ENCODE measurements at regions not wholly inside any gene's neighbourhood (a gene's known extent, or its start where the extent isn't known, plus 50 kb on each side); places are given as distances from the start of the nearest gene placed in this dataset.
A peak's percentile ranks its signal among the peaks of the same experiment; 100 is the strongest.

DNA sequence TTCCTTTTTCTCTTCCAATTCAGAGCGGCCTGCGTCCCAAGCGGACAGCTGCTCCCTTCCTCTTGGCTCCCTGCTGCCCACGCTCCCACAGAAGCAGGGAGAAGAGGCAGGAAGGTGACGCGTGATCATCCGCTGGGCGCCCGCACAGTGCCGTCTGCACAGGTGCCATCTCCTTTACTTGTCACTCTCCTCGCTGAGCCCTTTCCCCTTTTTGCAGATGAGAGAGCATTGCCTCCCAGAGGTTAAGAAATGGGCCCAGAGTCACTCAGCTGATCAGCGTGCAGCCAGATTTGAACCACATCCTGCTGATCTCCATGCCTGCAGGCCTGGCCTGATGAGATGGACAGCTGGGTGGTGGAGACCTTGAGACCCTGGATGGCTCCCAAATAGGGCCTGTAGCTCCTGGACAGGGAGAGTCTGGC, 299.8 kb downstream of the SEC14L1 start:
- 83% methylated on average over 7 of the region's 12 CpGs for whole genome bisulfite sequencing (ENCODE audit: insufficient coverage, low coverage, missing lambda C conversion rate)
- ATAC-seq (no peak), FAIRE-seq (no peak), DNase-seq (ENCODE audit: extremely low read depth in 1 of 4, low spot score in 3 of 4) (no peak)
- Histone ChIP-seq H3K9me3 (replicated peaks; ENCODE audit: control insufficient read depth, insufficient read depth, low read depth, low read length) (no peaks in the 10 kb centered on the region), H3K4me3 (no peak overlapping the region), H3K9me1 (ENCODE audit: control insufficient read depth, insufficient read depth, low read length) (peaks cover 5% of the 10 kb centered on the region), H3K36me3 (ENCODE audit: control insufficient read depth, insufficient read depth, low read length) (peaks cover 6% of the 10 kb centered on the region; the same call in 1 of the 3 replicates), H3K9ac (ENCODE audit: insufficient read depth in 1 of 2, low read depth in 2 of 2, low read length in 2 of 2) (no peak overlapping the region; a peak in 1 of 4 replicates), H3K4me2 (ENCODE audit: insufficient read depth, low read length) (no peak overlapping the region), H2AFZ (ENCODE audit: low read depth, low read length) (no peak overlapping the region), H3K27me3 (ENCODE audit: control insufficient read depth in 2 of 2, insufficient read depth in 2 of 2, low read length in 2 of 2) (no peaks in the 10 kb centered on the region), H3K4me1 (replicated peaks in 1 of 2; ENCODE audit: control insufficient read depth in 2 of 2, insufficient read depth in 2 of 2, low read length in 2 of 2) (peaks cover 55 to 65% of the 10 kb centered on the region in 2 experiments), H3K27ac (ENCODE audit: extremely low read depth, low read depth, low read length) (no peak overlapping the region), H3K79me2 (ENCODE audit: control insufficient read depth, insufficient read depth, low read length) (peaks cover 53% of the 10 kb centered on the region), H4K20me1 (replicated peaks; ENCODE audit: control insufficient read depth, insufficient read depth, low read length) (peaks cover 38% of the 10 kb centered on the region)
- intact Hi-C loops (cut with micrococcal nuclease) (no loop called here), in situ Hi-C loops (cut with MboI) (no loop called here)
- no TSS peak for BruUV-seq (replicated peaks)
- TF ChIP-seq, protein P1, sequence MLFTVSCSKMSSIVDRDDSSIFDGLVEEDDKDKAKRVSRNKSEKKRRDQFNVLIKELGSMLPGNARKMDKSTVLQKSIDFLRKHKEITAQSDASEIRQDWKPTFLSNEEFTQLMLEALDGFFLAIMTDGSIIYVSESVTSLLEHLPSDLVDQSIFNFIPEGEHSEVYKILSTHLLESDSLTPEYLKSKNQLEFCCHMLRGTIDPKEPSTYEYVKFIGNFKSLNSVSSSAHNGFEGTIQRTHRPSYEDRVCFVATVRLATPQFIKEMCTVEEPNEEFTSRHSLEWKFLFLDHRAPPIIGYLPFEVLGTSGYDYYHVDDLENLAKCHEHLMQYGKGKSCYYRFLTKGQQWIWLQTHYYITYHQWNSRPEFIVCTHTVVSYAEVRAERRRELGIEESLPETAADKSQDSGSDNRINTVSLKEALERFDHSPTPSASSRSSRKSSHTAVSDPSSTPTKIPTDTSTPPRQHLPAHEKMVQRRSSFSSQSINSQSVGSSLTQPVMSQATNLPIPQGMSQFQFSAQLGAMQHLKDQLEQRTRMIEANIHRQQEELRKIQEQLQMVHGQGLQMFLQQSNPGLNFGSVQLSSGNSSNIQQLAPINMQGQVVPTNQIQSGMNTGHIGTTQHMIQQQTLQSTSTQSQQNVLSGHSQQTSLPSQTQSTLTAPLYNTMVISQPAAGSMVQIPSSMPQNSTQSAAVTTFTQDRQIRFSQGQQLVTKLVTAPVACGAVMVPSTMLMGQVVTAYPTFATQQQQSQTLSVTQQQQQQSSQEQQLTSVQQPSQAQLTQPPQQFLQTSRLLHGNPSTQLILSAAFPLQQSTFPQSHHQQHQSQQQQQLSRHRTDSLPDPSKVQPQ (CRISPR knock-in tag; IDR thresholded peaks at IDR 0.05; ENCODE audit: borderline replicate concordance): no peak
- TF ChIP-seq, protein P2, sequence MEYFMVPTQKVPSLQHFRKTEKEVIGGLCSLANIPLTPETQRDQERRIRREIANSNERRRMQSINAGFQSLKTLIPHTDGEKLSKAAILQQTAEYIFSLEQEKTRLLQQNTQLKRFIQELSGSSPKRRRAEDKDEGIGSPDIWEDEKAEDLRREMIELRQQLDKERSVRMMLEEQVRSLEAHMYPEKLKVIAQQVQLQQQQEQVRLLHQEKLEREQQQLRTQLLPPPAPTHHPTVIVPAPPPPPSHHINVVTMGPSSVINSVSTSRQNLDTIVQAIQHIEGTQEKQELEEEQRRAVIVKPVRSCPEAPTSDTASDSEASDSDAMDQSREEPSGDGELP (CRISPR knock-in tag; IDR thresholded peaks at IDR 0.05; ENCODE audit: borderline replicate concordance): 0 out of 2 replicates have a peak, but pooled peaks have one; percentile 22
- no peak for TF ChIP-seq IRF2 (CRISPR knock-in tag; IDR thresholded peaks at IDR 0.05)
- TF ChIP-seq, protein P3, sequence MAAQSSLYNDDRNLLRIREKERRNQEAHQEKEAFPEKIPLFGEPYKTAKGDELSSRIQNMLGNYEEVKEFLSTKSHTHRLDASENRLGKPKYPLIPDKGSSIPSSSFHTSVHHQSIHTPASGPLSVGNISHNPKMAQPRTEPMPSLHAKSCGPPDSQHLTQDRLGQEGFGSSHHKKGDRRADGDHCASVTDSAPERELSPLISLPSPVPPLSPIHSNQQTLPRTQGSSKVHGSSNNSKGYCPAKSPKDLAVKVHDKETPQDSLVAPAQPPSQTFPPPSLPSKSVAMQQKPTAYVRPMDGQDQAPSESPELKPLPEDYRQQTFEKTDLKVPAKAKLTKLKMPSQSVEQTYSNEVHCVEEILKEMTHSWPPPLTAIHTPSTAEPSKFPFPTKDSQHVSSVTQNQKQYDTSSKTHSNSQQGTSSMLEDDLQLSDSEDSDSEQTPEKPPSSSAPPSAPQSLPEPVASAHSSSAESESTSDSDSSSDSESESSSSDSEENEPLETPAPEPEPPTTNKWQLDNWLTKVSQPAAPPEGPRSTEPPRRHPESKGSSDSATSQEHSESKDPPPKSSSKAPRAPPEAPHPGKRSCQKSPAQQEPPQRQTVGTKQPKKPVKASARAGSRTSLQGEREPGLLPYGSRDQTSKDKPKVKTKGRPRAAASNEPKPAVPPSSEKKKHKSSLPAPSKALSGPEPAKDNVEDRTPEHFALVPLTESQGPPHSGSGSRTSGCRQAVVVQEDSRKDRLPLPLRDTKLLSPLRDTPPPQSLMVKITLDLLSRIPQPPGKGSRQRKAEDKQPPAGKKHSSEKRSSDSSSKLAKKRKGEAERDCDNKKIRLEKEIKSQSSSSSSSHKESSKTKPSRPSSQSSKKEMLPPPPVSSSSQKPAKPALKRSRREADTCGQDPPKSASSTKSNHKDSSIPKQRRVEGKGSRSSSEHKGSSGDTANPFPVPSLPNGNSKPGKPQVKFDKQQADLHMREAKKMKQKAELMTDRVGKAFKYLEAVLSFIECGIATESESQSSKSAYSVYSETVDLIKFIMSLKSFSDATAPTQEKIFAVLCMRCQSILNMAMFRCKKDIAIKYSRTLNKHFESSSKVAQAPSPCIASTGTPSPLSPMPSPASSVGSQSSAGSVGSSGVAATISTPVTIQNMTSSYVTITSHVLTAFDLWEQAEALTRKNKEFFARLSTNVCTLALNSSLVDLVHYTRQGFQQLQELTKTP (IDR thresholded peaks at IDR 0.05; ENCODE audit: low read depth in 1 of 2, partially characterized antibody in 2 of 2): no peak
- ChIA-PET POLR2A (interaction anchor here (1.1 to 2.3 kb wide), 3 partner anchors 10 to 13 kb away, joined by 3 to 11 read pairs (median 3); no protein-coding TSS in a partner anchor), CTCF (ENCODE audit: low intra/inter-chr PET ratio) (no interaction called here)
